ENCODE measurements at regions not wholly inside any gene's neighbourhood (a gene's known extent, or its start where the extent isn't known, plus 50 kb on each side); places are given as distances from the start of the nearest gene placed in this dataset.

DNA sequence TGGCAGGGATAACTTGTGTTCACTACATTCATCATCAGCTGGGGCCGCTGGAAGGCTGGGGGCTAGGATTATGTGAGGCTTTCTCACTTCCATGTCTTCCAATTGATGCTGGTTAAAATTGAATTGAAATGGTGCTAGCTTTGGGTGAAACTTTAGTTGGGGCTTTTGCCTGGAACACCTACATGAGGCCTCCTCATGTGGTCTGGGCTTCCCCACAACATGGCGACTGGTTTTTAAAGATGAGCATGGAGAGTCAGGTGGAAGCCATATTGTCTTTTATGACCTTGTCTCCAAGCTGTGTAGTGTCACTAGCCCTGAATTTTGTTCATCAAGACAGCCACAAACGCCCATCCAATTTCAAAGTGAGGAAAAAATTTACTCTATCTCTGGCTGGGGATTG, 1033.9 kb downstream of the TYW1 start:
- ATAC-seq (replicated peaks; ENCODE audit: extremely low read depth, poor library complexity, severe bottlenecking) (no peak), DNase-seq (ENCODE audit: low spot score in 2 of 2) (no peak)
- H3K27me3 Mint-ChIP-seq, result no peaks in the 10 kb centered on the region
- no peak overlapping the region for H3K4me3 Mint-ChIP-seq
- peaks cover 1% of the 10 kb centered on the region for H3K36me3 Mint-ChIP-seq (ENCODE audit: insufficient read depth)
- H3K9me3 Mint-ChIP-seq, result peaks cover 6% of the 10 kb centered on the region
- H3K4me1 Mint-ChIP-seq, result no peaks in the 10 kb centered on the region
- H3K27ac Mint-ChIP-seq (ENCODE audit: low read depth), result no peak overlapping the region

DNA sequence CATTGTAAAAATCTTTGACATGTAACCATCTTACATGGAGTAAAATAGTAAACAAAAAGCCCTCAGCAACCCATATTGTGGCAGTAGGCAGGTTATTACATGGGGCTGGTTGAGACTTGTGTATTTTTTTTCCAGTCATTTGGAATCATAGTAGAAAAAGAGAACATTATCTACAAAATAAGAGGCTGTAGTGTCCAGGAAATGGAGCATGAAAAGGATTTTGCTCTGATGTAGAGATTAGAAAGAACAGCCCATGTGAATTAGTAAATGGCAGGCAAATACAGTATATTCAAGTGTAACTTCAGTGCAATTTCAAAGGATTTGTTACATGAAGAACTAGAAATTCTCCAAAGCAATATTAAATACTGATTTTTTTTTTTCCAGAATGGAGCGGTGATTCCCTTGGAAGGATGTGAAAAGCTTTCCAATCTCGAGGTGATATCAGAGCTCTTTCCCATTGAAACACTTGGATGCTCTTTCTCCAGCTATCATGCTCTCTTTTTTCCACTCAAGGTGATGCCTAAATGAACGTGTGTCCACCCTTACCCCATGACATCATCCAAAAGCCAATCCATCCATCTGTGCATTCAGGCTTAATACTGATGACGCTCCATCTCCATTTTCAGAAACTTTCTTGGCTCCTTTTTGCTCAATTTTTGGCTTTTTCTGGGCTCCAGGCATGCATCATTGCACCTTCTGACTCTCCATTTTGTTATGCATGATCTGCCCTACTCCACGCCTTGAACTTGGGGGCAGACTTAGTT, 1034.7 kb downstream of the TYW1 start:
- H3K9me3 Mint-ChIP-seq, result peaks cover 6% of the 10 kb centered on the region
- no peaks in the 10 kb centered on the region for H3K4me1 Mint-ChIP-seq
- H3K4me3 Mint-ChIP-seq, result no peak overlapping the region
- H3K27ac Mint-ChIP-seq (ENCODE audit: low read depth), result no peak overlapping the region
- H3K36me3 Mint-ChIP-seq (ENCODE audit: insufficient read depth), result peaks cover 1% of the 10 kb centered on the region
- no peaks in the 10 kb centered on the region for H3K27me3 Mint-ChIP-seq
- no peak for ATAC-seq (replicated peaks; ENCODE audit: extremely low read depth, poor library complexity, severe bottlenecking)
- no peak for DNase-seq (ENCODE audit: low spot score in 2 of 2)

DNA sequence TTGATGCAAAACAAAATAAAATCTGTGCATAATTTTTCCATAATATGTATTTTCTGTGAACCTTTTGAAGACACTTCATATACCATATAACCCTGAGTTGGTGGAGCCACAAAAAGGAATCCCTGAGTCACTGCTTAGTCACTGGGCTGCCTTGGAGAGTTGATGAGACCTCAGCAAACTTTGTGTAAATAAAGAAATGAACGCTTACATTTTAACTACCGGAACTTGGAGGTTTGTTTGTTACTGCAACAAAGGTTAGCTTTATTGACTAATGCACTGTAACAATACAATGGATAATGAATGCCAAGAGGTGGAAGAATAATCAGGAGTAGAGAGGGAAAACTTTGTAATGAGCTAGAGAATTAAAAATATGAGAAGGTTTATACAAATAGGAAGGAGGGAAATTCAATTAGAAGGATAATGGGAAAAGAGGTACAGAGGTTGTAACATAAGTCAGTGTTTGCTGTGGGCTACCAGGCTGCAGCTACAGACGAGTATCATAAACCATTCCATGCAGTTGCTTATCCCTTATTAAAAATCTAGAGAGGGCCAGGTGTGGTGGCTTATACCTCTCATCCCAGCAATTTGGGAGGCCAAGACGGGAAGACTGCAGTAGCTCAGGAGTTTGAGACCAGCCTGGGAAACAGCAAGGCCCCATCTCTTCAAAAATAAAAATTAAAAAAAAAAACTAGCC, 1042.1 kb downstream of the TYW1 start:
- no peaks in the 10 kb centered on the region for H3K4me1 Mint-ChIP-seq
- H3K9me3 Mint-ChIP-seq, result peaks cover 8% of the 10 kb centered on the region
- no peak for ATAC-seq (replicated peaks; ENCODE audit: extremely low read depth, poor library complexity, severe bottlenecking)
- no peaks in the 10 kb centered on the region for H3K36me3 Mint-ChIP-seq (ENCODE audit: insufficient read depth)
- no peak overlapping the region for H3K27ac Mint-ChIP-seq (ENCODE audit: low read depth)
- H3K4me3 Mint-ChIP-seq, result no peak overlapping the region
- H3K27me3 Mint-ChIP-seq, result no peaks in the 10 kb centered on the region
- no peak for DNase-seq (ENCODE audit: low spot score in 2 of 2)

DNA sequence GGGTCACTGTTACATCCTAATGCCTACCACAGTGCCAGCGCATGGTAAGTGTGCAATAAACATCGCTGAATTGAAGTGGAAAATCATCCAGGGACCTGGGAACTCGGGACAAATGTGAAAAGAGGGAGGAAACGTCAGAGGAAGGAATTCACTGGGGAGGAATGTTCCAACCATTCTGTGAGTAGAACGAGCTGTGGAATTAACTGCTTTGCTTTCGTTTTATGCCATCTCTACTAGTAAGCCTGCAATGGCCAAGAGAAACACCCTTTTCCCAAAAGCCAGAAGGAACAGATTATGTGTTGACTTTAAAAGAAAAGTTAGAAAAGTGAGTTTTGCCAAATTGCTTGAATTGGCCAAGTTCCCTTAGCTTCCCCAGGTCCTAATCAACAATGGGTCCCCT, 1044.9 kb downstream of the TYW1 start:
- Mint-ChIP-seq H3K36me3 (ENCODE audit: insufficient read depth) (no peaks in the 10 kb centered on the region), H3K9me3 (peaks cover 12% of the 10 kb centered on the region), H3K4me3 (no peak overlapping the region), H3K4me1 (no peaks in the 10 kb centered on the region), H3K27ac (ENCODE audit: low read depth) (no peak overlapping the region), H3K27me3 (no peaks in the 10 kb centered on the region)
- no peak for ATAC-seq (replicated peaks; ENCODE audit: extremely low read depth, poor library complexity, severe bottlenecking)
- DNase-seq (ENCODE audit: low spot score in 2 of 2), result no peak

DNA sequence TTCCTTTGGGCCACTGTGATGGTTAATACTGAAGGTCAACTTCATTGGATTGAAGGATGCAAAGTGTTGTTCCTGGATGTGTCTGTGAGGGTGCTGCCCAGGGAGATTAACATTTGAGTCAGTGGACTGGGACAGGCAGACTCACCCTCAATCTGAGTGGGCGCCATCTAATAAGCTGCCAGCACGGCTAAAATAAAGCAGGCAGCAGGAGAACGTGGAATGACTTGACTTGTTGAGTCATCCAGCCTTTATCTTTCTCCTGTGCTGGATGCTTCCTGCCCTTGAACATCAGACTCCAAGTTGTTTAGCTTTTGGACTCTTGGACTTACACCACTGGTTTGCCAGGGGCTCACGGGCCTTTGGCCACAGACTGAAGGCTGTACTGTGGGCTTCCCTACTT, 1046.9 kb downstream of the TYW1 start:
- H3K27ac Mint-ChIP-seq (ENCODE audit: low read depth), result no peak overlapping the region
- H3K4me3 Mint-ChIP-seq, result no peak overlapping the region
- ATAC-seq (replicated peaks; ENCODE audit: extremely low read depth, poor library complexity, severe bottlenecking) (no peak), DNase-seq (ENCODE audit: low spot score in 2 of 2) (no peak)
- H3K36me3 Mint-ChIP-seq (ENCODE audit: insufficient read depth), result no peaks in the 10 kb centered on the region
- no peaks in the 10 kb centered on the region for H3K4me1 Mint-ChIP-seq
- no peaks in the 10 kb centered on the region for H3K27me3 Mint-ChIP-seq
- peaks cover 12% of the 10 kb centered on the region for H3K9me3 Mint-ChIP-seq

DNA sequence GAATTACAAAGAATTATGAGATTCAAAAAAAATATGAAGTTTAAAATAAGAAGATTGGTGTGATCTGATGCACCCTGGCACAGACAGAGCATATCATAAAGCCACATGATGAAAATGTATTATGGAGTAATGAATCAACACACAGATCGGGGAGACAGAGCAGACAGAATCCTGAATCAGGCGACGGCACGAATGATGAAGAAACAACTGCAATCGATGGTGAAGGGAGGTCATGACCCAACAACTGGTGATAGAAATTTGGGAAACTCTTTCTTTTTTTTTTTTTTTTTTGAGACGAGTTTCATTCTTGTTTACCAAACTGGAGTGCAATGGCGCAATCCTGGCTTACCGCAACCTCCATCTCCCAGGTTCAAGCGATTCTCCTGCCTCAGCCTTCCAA, 1054.0 kb downstream of the TYW1 start:
- H3K27ac Mint-ChIP-seq (ENCODE audit: low read depth), result no peak overlapping the region
- no peaks in the 10 kb centered on the region for H3K9me3 Mint-ChIP-seq
- H3K4me3 Mint-ChIP-seq, result no peak overlapping the region
- H3K36me3 Mint-ChIP-seq (ENCODE audit: insufficient read depth), result no peaks in the 10 kb centered on the region
- H3K4me1 Mint-ChIP-seq, result no peaks in the 10 kb centered on the region
- H3K27me3 Mint-ChIP-seq, result no peaks in the 10 kb centered on the region
- ATAC-seq (replicated peaks; ENCODE audit: extremely low read depth, poor library complexity, severe bottlenecking) (no peak), DNase-seq (ENCODE audit: low spot score in 2 of 2) (no peak)

DNA sequence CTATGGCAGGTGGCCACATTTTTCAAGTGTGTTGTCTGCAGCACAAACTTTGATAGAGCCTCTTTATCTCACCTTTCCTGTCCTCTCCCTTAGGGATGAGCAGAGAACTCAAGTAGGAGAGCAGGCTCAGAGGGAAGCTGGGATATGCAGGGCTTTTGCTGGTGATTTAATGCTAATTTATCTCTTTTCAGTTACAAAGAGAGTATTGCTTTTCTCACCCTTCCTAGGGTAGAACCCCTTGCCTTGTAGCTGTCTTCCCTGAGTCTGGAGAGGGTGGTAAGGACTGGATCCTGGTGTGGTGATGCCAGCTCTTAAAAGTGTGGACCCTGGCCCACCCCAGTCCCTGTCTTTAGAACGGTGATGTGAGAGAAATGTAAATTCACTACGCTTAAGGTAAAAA, 1061.4 kb downstream of the TYW1 start:
- DNase-seq (ENCODE audit: low spot score in 2 of 2), result no peak
- Mint-ChIP-seq H3K27me3 (no peaks in the 10 kb centered on the region), H3K9me3 (peaks cover 12% of the 10 kb centered on the region), H3K36me3 (ENCODE audit: insufficient read depth) (no peaks in the 10 kb centered on the region), H3K4me1 (no peaks in the 10 kb centered on the region), H3K27ac (ENCODE audit: low read depth) (no peak overlapping the region), H3K4me3 (no peak overlapping the region)
- ATAC-seq (replicated peaks; ENCODE audit: extremely low read depth, poor library complexity, severe bottlenecking), result no peak

DNA sequence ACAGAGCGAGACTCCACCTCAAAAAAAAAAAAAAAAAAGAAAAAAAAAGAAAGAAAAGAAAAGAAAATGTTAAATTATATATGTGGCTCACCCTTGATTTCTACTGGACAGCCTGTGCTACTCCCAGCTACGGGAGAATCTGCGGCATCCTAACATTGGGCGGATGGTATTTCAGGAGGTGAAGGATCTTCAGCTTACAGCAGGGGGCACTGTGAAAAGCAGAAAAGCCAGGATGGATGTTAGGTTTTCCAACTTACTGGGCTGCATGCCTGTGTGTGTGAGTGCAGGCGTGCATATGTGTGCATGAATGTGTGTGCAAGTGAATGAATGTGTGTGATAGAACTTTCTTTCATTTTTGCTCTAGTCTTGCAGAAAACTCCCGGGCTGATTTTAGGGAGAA, 1066.5 kb downstream of the TYW1 start:
- no peaks in the 10 kb centered on the region for H3K4me1 Mint-ChIP-seq
- no peaks in the 10 kb centered on the region for H3K36me3 Mint-ChIP-seq (ENCODE audit: insufficient read depth)
- no peaks in the 10 kb centered on the region for H3K27me3 Mint-ChIP-seq
- H3K27ac Mint-ChIP-seq (ENCODE audit: low read depth), result no peak overlapping the region
- H3K9me3 Mint-ChIP-seq, result peaks cover 17% of the 10 kb centered on the region
- no peak overlapping the region for H3K4me3 Mint-ChIP-seq
- DNase-seq (ENCODE audit: low spot score in 2 of 2), result no peak
- ATAC-seq (replicated peaks; ENCODE audit: extremely low read depth, poor library complexity, severe bottlenecking), result no peak

DNA sequence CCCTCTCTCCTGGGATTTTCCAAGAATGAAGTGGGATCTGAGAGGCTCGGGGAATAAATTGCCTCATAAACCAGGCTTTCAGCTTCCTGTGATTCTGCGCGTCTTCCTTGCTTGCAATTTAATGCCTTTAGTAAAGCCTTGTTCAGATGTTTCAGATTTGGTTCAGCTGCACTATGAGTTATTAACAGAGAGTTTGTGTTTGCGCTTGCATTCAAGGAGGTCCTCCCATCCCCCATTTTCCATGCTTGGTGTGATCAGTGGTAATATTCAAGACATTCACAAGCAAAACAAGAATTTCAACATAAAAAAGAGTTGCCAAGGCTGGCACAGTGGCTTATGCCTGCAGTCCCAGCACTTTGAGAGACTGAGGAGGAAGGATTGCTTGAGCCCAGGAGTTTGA, 1068.9 kb downstream of the TYW1 start:
- no peaks in the 10 kb centered on the region for H3K4me1 Mint-ChIP-seq
- DNase-seq (ENCODE audit: low spot score in 2 of 2) (no peak), ATAC-seq (replicated peaks; ENCODE audit: extremely low read depth, poor library complexity, severe bottlenecking) (no peak)
- peaks cover 14% of the 10 kb centered on the region for H3K9me3 Mint-ChIP-seq
- no peak overlapping the region for H3K4me3 Mint-ChIP-seq
- no peaks in the 10 kb centered on the region for H3K27me3 Mint-ChIP-seq
- no peak overlapping the region for H3K27ac Mint-ChIP-seq (ENCODE audit: low read depth)
- H3K36me3 Mint-ChIP-seq (ENCODE audit: insufficient read depth), result no peaks in the 10 kb centered on the region

DNA sequence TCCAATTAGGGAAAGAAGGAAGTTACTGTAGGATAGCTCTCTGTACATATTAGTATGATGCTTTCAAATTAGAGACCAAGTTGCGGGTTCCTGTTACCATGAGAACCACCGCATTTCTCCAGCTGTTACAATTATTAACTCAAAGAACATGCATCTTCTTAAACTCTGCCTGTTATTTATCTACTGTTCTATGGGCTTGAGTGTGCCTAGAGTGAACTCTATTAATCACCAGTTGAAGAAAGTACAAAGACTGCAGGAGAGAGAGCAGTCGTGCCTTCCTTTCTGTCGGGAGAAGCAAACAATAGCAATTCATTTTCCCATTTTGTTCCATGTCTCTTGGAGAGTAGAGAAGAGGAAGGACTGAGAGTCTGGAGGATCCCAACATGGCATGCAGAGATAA, 1071.2 kb downstream of the TYW1 start:
- DNase-seq (ENCODE audit: low spot score in 2 of 2) (no peak), ATAC-seq (replicated peaks; ENCODE audit: extremely low read depth, poor library complexity, severe bottlenecking) (no peak)
- H3K9me3 Mint-ChIP-seq, result peaks cover 11% of the 10 kb centered on the region
- H3K27ac Mint-ChIP-seq (ENCODE audit: low read depth), result no peak overlapping the region
- H3K4me1 Mint-ChIP-seq, result no peaks in the 10 kb centered on the region
- H3K36me3 Mint-ChIP-seq (ENCODE audit: insufficient read depth), result no peaks in the 10 kb centered on the region
- H3K4me3 Mint-ChIP-seq, result no peak overlapping the region
- no peaks in the 10 kb centered on the region for H3K27me3 Mint-ChIP-seq

DNA sequence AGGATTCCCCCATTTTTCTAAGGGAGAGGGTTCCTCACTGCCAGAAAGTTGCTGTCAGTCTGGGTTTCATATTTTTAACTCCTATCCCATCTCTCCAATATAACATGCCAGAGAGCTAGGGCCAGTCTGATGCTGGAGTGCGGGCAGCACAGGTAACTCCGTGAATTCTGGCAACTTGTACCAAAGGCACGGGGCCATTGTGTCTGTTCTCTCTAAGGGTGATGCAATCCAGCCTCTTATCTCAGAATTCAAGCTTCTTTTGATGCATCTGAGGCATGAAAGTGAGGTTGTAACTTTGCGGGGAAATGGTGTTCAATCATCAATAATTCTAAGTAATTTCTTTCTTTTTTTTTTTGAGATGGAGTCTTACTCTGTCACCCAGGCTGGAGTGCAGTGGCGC, 1074.4 kb downstream of the TYW1 start:
- no peaks in the 10 kb centered on the region for H3K27me3 Mint-ChIP-seq
- no peak for DNase-seq (ENCODE audit: low spot score in 2 of 2)
- no peak for ATAC-seq (replicated peaks; ENCODE audit: extremely low read depth, poor library complexity, severe bottlenecking)
- H3K27ac Mint-ChIP-seq (ENCODE audit: low read depth), result no peak overlapping the region
- no peaks in the 10 kb centered on the region for H3K4me1 Mint-ChIP-seq
- peaks cover 17% of the 10 kb centered on the region for H3K9me3 Mint-ChIP-seq
- no peaks in the 10 kb centered on the region for H3K36me3 Mint-ChIP-seq (ENCODE audit: insufficient read depth)
- no peak overlapping the region for H3K4me3 Mint-ChIP-seq

DNA sequence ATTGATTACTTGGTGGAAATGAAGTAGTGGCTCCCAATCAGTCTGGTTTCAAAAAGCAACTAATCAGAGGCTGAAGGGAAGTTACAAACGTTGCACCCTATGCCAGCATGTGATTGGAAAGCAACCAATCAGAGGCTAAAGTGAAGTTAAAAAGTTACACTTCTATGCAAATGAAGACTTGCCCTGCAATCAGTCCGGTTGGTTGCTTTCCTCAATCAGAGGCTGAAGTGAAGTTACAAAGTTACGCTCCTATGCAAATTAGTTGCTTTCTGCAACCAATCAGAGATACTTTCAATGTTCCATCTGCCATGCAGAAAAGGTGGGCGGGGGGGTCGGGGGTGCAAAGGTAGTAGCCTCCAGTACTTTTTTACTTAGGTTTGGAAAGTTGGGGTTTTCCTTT, 1077.1 kb downstream of the TYW1 start:
- Mint-ChIP-seq H3K9me3 (peaks cover 14% of the 10 kb centered on the region), H3K4me1 (no peaks in the 10 kb centered on the region), H3K27ac (ENCODE audit: low read depth) (no peak overlapping the region), H3K4me3 (no peak overlapping the region), H3K27me3 (no peaks in the 10 kb centered on the region), H3K36me3 (ENCODE audit: insufficient read depth) (no peaks in the 10 kb centered on the region)
- no peak for DNase-seq (ENCODE audit: low spot score in 2 of 2)
- no peak for ATAC-seq (replicated peaks; ENCODE audit: extremely low read depth, poor library complexity, severe bottlenecking)

DNA sequence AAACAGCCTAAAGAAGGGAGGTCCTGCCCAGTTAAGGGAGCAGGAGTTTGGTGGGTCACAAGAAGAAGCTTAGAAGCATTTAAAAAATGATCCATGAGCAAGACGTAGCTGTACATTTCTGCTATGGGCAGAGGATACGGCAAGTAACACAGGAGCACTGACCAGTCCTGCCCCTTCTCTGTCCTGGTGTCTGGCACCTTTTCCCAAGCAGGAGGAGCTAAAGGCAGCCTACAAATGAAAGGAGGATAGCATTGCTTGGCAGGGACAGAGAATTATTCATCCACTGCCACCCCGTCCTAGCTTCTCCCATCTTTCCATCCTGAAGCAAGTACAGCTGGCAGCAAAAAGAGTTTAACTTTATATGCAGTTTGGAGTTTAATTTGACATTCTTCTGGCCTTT, 1077.6 kb downstream of the TYW1 start:
- H3K4me1 Mint-ChIP-seq, result no peaks in the 10 kb centered on the region
- no peaks in the 10 kb centered on the region for H3K27me3 Mint-ChIP-seq
- peaks cover 15% of the 10 kb centered on the region for H3K9me3 Mint-ChIP-seq
- ATAC-seq (replicated peaks; ENCODE audit: extremely low read depth, poor library complexity, severe bottlenecking) (no peak), DNase-seq (ENCODE audit: low spot score in 2 of 2) (no peak)
- H3K36me3 Mint-ChIP-seq (ENCODE audit: insufficient read depth), result no peaks in the 10 kb centered on the region
- H3K4me3 Mint-ChIP-seq, result no peak overlapping the region
- no peak overlapping the region for H3K27ac Mint-ChIP-seq (ENCODE audit: low read depth)

Measured in central memory CD8-positive, alpha-beta T cell (primary cell).